ENCODE measurements at regions not wholly inside any gene's neighbourhood (a gene's known extent, or its start where the extent isn't known, plus 50 kb on each side); places are given as distances from the start of the nearest gene placed in this dataset.
"Not testable (repeated sequence)": the region's sequence is repeated elsewhere in the genome, so short reads cannot be mapped to it uniquely, and the experiment has no call there.

GRCh38 chr2:13666582-13667414, 950.1 kb downstream of the TRIB2 start:
- no peak overlapping the region for H3K4me3 ChIP-seq
- H3K27me3 ChIP-seq: no peaks in the 10 kb centered on the region
- no peaks in the 10 kb centered on the region for H3K9me3 ChIP-seq
- H3K27ac ChIP-seq: no peak overlapping the region
- H3K4me1 ChIP-seq: no peaks in the 10 kb centered on the region
- no peak for DNase-seq (ENCODE audit: extremely low spot score in 2 of 2)
- no peaks in the 10 kb centered on the region for H3K36me3 ChIP-seq
- intact Hi-C loops (cut with DNase I): no loop called here
- TF ChIP-seq POLR2AphosphoS5 (IDR thresholded peaks at IDR 0.05; ENCODE audit: insufficient read depth in 1 of 2, low read depth in 1 of 2): no peak
- TF ChIP-seq, protein P1, sequence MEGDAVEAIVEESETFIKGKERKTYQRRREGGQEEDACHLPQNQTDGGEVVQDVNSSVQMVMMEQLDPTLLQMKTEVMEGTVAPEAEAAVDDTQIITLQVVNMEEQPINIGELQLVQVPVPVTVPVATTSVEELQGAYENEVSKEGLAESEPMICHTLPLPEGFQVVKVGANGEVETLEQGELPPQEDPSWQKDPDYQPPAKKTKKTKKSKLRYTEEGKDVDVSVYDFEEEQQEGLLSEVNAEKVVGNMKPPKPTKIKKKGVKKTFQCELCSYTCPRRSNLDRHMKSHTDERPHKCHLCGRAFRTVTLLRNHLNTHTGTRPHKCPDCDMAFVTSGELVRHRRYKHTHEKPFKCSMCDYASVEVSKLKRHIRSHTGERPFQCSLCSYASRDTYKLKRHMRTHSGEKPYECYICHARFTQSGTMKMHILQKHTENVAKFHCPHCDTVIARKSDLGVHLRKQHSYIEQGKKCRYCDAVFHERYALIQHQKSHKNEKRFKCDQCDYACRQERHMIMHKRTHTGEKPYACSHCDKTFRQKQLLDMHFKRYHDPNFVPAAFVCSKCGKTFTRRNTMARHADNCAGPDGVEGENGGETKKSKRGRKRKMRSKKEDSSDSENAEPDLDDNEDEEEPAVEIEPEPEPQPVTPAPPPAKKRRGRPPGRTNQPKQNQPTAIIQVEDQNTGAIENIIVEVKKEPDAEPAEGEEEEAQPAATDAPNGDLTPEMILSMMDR (IDR thresholded peaks at IDR 0.05): no peak
- TF ChIP-seq POLR2A (IDR thresholded peaks at IDR 0.05): no peak

GRCh38 chr2:13667415-13667757, 950.6 kb downstream of the TRIB2 start:
- H3K27me3 ChIP-seq: no peaks in the 10 kb centered on the region
- TF ChIP-seq, protein P1 (IDR thresholded peaks at IDR 0.05): no peak
- TF ChIP-seq POLR2A (IDR thresholded peaks at IDR 0.05) (no peak), POLR2AphosphoS5 (IDR thresholded peaks at IDR 0.05; ENCODE audit: insufficient read depth in 1 of 2, low read depth in 1 of 2) (no peak)
- intact Hi-C loops (cut with DNase I): no loop called here

DNA sequence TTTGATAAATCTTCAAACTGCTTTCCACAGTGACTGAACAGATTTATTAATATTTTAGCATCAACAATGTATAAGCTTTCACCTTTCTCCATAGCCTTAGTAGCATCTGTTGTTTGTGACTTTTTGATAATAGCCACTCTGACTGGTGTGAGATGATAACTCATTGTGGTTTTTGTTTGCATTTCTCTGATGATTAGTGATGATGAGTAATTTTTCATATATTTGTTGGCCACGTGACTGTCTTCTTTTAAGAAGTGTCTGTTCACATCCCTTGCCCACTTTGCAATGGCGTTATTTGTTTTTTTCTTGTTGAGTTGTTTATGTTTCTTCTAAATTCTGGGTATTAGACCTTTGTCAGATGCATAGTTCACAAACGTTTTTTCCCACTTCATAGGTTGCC, 952.9 kb downstream of the TRIB2 start:
- Histone ChIP-seq H3K4me1 (no peaks in the 10 kb centered on the region), H3K36me3 (no peaks in the 10 kb centered on the region), H3K4me3 (no peak overlapping the region), H3K27ac (no peak overlapping the region), H3K27me3 (no peaks in the 10 kb centered on the region), H3K9me3 (no peaks in the 10 kb centered on the region)
- no peak for DNase-seq (ENCODE audit: extremely low spot score in 2 of 2)
- TF ChIP-seq POLR2AphosphoS5 (IDR thresholded peaks at IDR 0.05; ENCODE audit: insufficient read depth in 1 of 2, low read depth in 1 of 2) (no peak), POLR2A (IDR thresholded peaks at IDR 0.05) (no peak)
- TF ChIP-seq, protein P1 (IDR thresholded peaks at IDR 0.05): no peak
- intact Hi-C loops (cut with DNase I): no loop called here

More at GRCh38 chr2:13667415-13667757, 950.6 kb downstream of the TRIB2 start:
- H3K4me3 ChIP-seq: no peak overlapping the region
- no peaks in the 10 kb centered on the region for H3K9me3 ChIP-seq
- DNase-seq (ENCODE audit: extremely low spot score in 2 of 2): no peak
- no peak overlapping the region for H3K27ac ChIP-seq
- H3K4me1 ChIP-seq: no peaks in the 10 kb centered on the region
- H3K36me3 ChIP-seq: no peaks in the 10 kb centered on the region

DNA sequence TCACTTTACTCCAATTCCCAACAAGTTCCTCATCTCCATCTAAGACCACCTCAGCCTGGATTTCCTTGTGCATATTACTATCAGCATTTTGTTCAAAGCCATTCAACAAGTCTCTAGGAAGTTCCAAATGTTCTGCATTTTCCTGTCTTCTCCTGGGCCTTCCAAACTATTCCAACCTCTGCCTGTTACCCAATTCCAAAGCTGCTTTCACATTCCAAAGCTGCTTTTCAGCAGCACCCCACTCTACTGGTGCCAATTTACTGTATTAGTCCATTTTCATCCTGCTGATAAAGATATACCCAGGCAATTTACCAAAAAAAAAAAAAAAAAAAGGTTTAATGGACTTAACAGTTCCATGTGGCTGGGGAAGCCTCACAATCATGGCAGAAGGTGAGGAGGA, 957.1 kb downstream of the TRIB2 start:
- H3K27me3 ChIP-seq; H3K36me3 ChIP-seq; H3K4me3 ChIP-seq; DNase-seq (ENCODE audit: extremely low spot score in 2 of 2); H3K27ac ChIP-seq; intact Hi-C loops (cut with DNase I); H3K9me3 ChIP-seq; H3K4me1 ChIP-seq: not testable (repeated sequence)

GRCh38 chr2:13676269-13676668, 956.2 kb upstream of the LRATD1 start:
- TF ChIP-seq, protein P1 (IDR thresholded peaks at IDR 0.05): no peak
- no peak for TF ChIP-seq POLR2AphosphoS5 (IDR thresholded peaks at IDR 0.05; ENCODE audit: insufficient read depth in 1 of 2, low read depth in 1 of 2)
- no peak for TF ChIP-seq POLR2A (IDR thresholded peaks at IDR 0.05)

More at GRCh38 chr2:13676269-13676668, 956.2 kb upstream of the LRATD1 start:
- H3K36me3 ChIP-seq: no peaks in the 10 kb centered on the region
- H3K27ac ChIP-seq: no peak overlapping the region
- intact Hi-C loops (cut with DNase I): no loop called here
- H3K4me3 ChIP-seq: no peak overlapping the region
- H3K9me3 ChIP-seq: no peaks in the 10 kb centered on the region
- H3K4me1 ChIP-seq: no peaks in the 10 kb centered on the region
- DNase-seq (ENCODE audit: extremely low spot score in 2 of 2): no peak
- H3K27me3 ChIP-seq: no peaks in the 10 kb centered on the region

Data from vagina (tissue), 2 donors.